ENCODE measurements at regions not wholly inside any gene's neighbourhood (a gene's known extent, or its start where the extent isn't known, plus 50 kb on each side); places are given as distances from the start of the nearest gene placed in this dataset.

- H3K4me3 ChIP-seq (ENCODE audit: low read depth, low read length): no peak overlapping the region
- no peak for DNase-seq (ENCODE audit: low read depth)
- TF ChIP-seq MAX (IDR thresholded peaks at IDR 0.05; ENCODE audit: low read depth, low read length) (no peak), CTCF (IDR thresholded peaks at IDR 0.05; ENCODE audit: low read depth, low read length) (peak; percentile 1), POLR2A (IDR thresholded peaks at IDR 0.05; ENCODE audit: extremely low read depth, insufficient read length) (no peak), MYC (IDR thresholded peaks at IDR 0.05; ENCODE audit: low read depth, low read length) (no peak)
Measured at GRCh38 chr12:34296143-34297041, 274.1 kb downstream of the ALG10 start.

GRCh38 chr12:34297126-34297789, 275.0 kb downstream of the ALG10 start:
- TF ChIP-seq POLR2A (IDR thresholded peaks at IDR 0.05; ENCODE audit: extremely low read depth, insufficient read length) (no peak), MYC (IDR thresholded peaks at IDR 0.05; ENCODE audit: low read depth, low read length) (no peak), CTCF (IDR thresholded peaks at IDR 0.05; ENCODE audit: low read depth, low read length) (no peak), MAX (IDR thresholded peaks at IDR 0.05; ENCODE audit: low read depth, low read length) (no peak)

GRCh38 chr12:34297790-34298164, 275.5 kb downstream of the ALG10 start:
- DNase-seq (ENCODE audit: low read depth): no peak
- TF ChIP-seq CTCF (IDR thresholded peaks at IDR 0.05; ENCODE audit: low read depth, low read length): no peak
- H3K4me3 ChIP-seq (ENCODE audit: low read depth, low read length): no peak overlapping the region

More at GRCh38 chr12:34297126-34297789, 275.0 kb downstream of the ALG10 start:
- DNase-seq (ENCODE audit: low read depth): no peak
- H3K4me3 ChIP-seq (ENCODE audit: low read depth, low read length): no peak overlapping the region

- no peak overlapping the region for H3K4me3 ChIP-seq (ENCODE audit: low read depth, low read length)
- no peak for TF ChIP-seq CTCF (IDR thresholded peaks at IDR 0.05; ENCODE audit: low read depth, low read length)
- TF ChIP-seq MAX (IDR thresholded peaks at IDR 0.05; ENCODE audit: low read depth, low read length): no peak
- no peak for TF ChIP-seq MYC (IDR thresholded peaks at IDR 0.05; ENCODE audit: low read depth, low read length)
- TF ChIP-seq POLR2A (IDR thresholded peaks at IDR 0.05; ENCODE audit: extremely low read depth, insufficient read length): no peak
Measured at GRCh38 chr12:34298176-34298970, 276.1 kb downstream of the ALG10 start.

GRCh38 chr12:34298971-34299801, 276.9 kb downstream of the ALG10 start:
- DNase-seq (ENCODE audit: low read depth): no peak
- TF ChIP-seq MAX (IDR thresholded peaks at IDR 0.05; ENCODE audit: low read depth, low read length) (no peak), CTCF (IDR thresholded peaks at IDR 0.05; ENCODE audit: low read depth, low read length) (no peak), MYC (IDR thresholded peaks at IDR 0.05; ENCODE audit: low read depth, low read length) (no peak), POLR2A (IDR thresholded peaks at IDR 0.05; ENCODE audit: extremely low read depth, insufficient read length) (no peak)
- no peak overlapping the region for H3K4me3 ChIP-seq (ENCODE audit: low read depth, low read length)

More at GRCh38 chr12:34298176-34298970, 276.1 kb downstream of the ALG10 start:
- DNase-seq (ENCODE audit: low read depth): no peak
